ENCODE measurements at regions not wholly inside any gene's neighbourhood (a gene's known extent, or its start where the extent isn't known, plus 50 kb on each side); places are given as distances from the start of the nearest gene placed in this dataset.

GRCh38 chr6:164274493-164274892 lies 860.0 kb downstream of the QKI start:
- TF ChIP-seq CTCF (IDR thresholded peaks at IDR 0.05) (no peak), POLR2A (IDR thresholded peaks at IDR 0.05) (no peak)
